ENCODE measurements at regions not wholly inside any gene's neighbourhood (a gene's known extent, or its start where the extent isn't known, plus 50 kb on each side); places are given as distances from the start of the nearest gene placed in this dataset.

GRCh38 chr2:19592197-19592596 lies 233.8 kb upstream of the OSR1 start:
- no peaks in the 10 kb centered on the region for H3K9me3 Mint-ChIP-seq (ENCODE audit: unreplicated experiment)

DNA sequence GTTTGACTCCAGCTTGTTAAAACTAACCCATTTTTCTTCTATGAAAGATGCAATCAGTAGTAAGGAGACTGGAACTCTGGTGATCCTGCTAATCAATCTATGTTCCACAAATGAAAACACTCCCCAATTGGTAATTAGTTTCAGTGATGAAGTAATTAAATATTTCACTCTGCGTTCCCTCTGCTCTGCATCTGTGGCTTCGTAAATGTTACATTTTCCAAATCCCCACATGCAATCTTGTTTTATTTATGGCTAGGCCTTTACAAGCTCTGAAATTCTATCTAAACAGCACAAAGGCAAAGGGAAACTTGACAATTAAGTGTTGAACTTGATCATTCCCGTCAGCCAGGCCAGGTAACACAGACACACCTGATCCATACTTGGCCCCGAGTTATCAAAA lies 231.4 kb upstream of the OSR1 start:
- no peak for DNase-seq (ENCODE audit: unreplicated experiment)
- intact Hi-C loops (cut with micrococcal nuclease): no loop called here
- Mint-ChIP-seq H3K27me3 (ENCODE audit: insufficient read depth, unreplicated experiment) (no peaks in the 10 kb centered on the region), H3K9me3 (ENCODE audit: unreplicated experiment) (no peaks in the 10 kb centered on the region), H3K4me3 (ENCODE audit: unreplicated experiment) (no peak overlapping the region), H3K27ac (ENCODE audit: low read depth, unreplicated experiment) (no peak overlapping the region), H3K4me1 (ENCODE audit: insufficient read depth, unreplicated experiment) (no peaks in the 10 kb centered on the region), H3K36me3 (ENCODE audit: insufficient read depth, unreplicated experiment) (no peaks in the 10 kb centered on the region)
- no TSS peak for BruUV-seq (replicated peaks)
- TF ChIP-seq, protein P1, sequence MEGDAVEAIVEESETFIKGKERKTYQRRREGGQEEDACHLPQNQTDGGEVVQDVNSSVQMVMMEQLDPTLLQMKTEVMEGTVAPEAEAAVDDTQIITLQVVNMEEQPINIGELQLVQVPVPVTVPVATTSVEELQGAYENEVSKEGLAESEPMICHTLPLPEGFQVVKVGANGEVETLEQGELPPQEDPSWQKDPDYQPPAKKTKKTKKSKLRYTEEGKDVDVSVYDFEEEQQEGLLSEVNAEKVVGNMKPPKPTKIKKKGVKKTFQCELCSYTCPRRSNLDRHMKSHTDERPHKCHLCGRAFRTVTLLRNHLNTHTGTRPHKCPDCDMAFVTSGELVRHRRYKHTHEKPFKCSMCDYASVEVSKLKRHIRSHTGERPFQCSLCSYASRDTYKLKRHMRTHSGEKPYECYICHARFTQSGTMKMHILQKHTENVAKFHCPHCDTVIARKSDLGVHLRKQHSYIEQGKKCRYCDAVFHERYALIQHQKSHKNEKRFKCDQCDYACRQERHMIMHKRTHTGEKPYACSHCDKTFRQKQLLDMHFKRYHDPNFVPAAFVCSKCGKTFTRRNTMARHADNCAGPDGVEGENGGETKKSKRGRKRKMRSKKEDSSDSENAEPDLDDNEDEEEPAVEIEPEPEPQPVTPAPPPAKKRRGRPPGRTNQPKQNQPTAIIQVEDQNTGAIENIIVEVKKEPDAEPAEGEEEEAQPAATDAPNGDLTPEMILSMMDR (IDR thresholded peaks at IDR 0.05; ENCODE audit: unreplicated experiment): no peak
- ChIA-PET CTCF (no interaction called here), POLR2A (no interaction called here)

More at GRCh38 chr2:19592197-19592596, 233.8 kb upstream of the OSR1 start:
- ChIA-PET CTCF (no interaction called here), POLR2A (no interaction called here)
- no peak for DNase-seq (ENCODE audit: unreplicated experiment)
- BruUV-seq (replicated peaks): no TSS peak
- H3K36me3 Mint-ChIP-seq (ENCODE audit: insufficient read depth, unreplicated experiment): no peaks in the 10 kb centered on the region
- TF ChIP-seq, protein P1 (IDR thresholded peaks at IDR 0.05; ENCODE audit: unreplicated experiment): no peak
- intact Hi-C loops (cut with micrococcal nuclease): no loop called here
- no peaks in the 10 kb centered on the region for H3K4me1 Mint-ChIP-seq (ENCODE audit: insufficient read depth, unreplicated experiment)
- no peak overlapping the region for H3K4me3 Mint-ChIP-seq (ENCODE audit: unreplicated experiment)
- H3K27ac Mint-ChIP-seq (ENCODE audit: low read depth, unreplicated experiment): no peak overlapping the region
- no peaks in the 10 kb centered on the region for H3K27me3 Mint-ChIP-seq (ENCODE audit: insufficient read depth, unreplicated experiment)

GRCh38 chr2:19580830-19581229 lies 222.4 kb upstream of the OSR1 start:
- POLR2A ChIA-PET: no interaction called here
- no peak for DNase-seq (ENCODE audit: unreplicated experiment)
- H3K9me3 Mint-ChIP-seq (ENCODE audit: unreplicated experiment): no peaks in the 10 kb centered on the region
- H3K4me3 Mint-ChIP-seq (ENCODE audit: unreplicated experiment): no peak overlapping the region
- BruUV-seq (replicated peaks): no TSS peak
- H3K27me3 Mint-ChIP-seq (ENCODE audit: insufficient read depth, unreplicated experiment): no peaks in the 10 kb centered on the region
- intact Hi-C loops (cut with micrococcal nuclease): no loop called here
- H3K27ac Mint-ChIP-seq (ENCODE audit: low read depth, unreplicated experiment): no peak overlapping the region
- H3K36me3 Mint-ChIP-seq (ENCODE audit: insufficient read depth, unreplicated experiment): no peaks in the 10 kb centered on the region
- TF ChIP-seq, protein P1 (IDR thresholded peaks at IDR 0.05; ENCODE audit: unreplicated experiment): no peak
- H3K4me1 Mint-ChIP-seq (ENCODE audit: insufficient read depth, unreplicated experiment): peaks cover 21% of the 10 kb centered on the region
- CTCF ChIA-PET: no interaction called here

DNA sequence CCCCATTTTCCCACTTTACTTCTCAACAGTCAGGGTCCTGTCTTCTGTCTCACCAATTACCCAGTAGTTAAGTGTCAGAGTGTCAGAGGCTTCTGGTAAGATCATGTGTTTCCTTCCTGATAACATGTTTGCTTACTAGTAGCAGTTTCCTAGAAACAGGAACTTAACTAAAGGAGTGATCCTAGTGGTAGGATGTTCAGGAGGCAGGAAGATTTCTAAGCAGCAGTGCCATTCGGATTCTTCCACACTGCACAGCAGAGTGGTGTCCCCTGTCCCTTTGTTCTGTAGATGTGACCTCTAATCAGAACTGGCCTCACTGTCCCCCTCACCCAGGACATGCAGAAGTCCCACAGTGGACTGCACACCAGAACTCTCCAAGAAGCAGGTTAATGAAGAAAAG lies 221.8 kb upstream of the OSR1 start:
- no peaks in the 10 kb centered on the region for H3K27me3 Mint-ChIP-seq (ENCODE audit: insufficient read depth, unreplicated experiment)
- no TSS peak for BruUV-seq (replicated peaks)
- no peaks in the 10 kb centered on the region for H3K9me3 Mint-ChIP-seq (ENCODE audit: unreplicated experiment)
- ChIA-PET CTCF (interaction anchor here (0.6 kb wide), 1 partner anchor 77 kb away, joined by 3 read pairs; no protein-coding TSS in a partner anchor), POLR2A (no interaction called here)
- no peak overlapping the region for H3K4me3 Mint-ChIP-seq (ENCODE audit: unreplicated experiment)
- DNase-seq (ENCODE audit: unreplicated experiment): no peak
- H3K4me1 Mint-ChIP-seq (ENCODE audit: insufficient read depth, unreplicated experiment): peaks cover 21% of the 10 kb centered on the region
- H3K27ac Mint-ChIP-seq (ENCODE audit: low read depth, unreplicated experiment): no peak overlapping the region
- intact Hi-C loops (cut with micrococcal nuclease): no loop called here
- H3K36me3 Mint-ChIP-seq (ENCODE audit: insufficient read depth, unreplicated experiment): no peaks in the 10 kb centered on the region
- TF ChIP-seq, protein P1 (IDR thresholded peaks at IDR 0.05; ENCODE audit: unreplicated experiment): no peak
